ENCODE measurements at regions not wholly inside any gene's neighbourhood (a gene's known extent, or its start where the extent isn't known, plus 50 kb on each side); places are given as distances from the start of the nearest gene placed in this dataset.

DNA sequence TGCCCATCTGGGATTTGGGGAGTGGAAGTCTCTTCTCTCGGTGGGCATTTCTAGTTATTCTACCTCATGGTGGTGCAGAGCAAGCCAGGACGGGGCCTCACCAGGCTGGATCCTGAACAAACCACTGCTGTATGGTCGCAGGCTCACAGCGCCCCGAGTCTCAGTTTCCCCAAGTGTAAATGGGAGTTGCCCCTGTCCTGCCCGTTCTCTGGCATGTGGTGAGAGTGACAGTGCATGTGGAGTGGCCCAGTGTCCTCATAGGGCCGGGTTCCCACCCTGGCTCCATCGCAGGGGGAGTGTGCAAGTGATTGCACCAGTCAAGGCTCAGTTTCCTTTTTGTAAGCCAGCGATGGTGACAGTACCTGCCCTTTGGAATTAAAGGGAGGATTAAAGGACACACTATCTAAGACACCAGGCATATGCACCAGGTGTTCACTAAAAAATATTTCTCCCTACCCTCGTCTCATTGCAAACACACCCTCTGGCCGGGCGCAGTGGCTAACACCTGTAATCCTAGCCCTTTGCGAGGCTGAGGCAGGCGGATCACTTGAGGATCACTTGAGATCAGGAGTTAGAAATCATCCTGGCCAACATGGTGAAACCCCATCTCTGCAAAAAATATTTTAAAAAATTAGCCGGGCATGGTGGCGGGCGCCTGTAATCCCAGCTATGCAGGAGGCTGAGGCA lies 173.3 kb upstream of the MYCN start:
- no peak for DNase-seq

DNA sequence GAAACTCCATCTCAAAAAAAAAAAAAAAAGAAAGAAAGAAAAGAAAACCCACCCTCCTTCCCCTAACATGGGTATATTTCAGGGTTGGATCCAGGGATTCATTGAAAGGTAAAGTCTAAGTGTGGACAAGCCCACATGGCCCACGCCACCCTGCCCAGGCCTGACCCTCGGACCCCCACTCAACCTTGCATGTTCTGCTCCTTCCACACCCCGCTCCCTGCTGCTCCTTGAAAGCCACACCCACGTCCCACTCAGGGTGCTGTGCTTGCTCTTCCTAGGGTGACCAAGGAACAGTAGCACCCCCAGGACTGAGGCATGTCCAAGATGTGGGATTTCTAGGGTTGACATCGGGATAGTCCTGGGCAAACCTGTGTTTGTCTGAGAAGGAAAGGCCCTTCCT lies 172.7 kb upstream of the MYCN start:
- no peak for DNase-seq

GRCh38 chr2:15768142-15768541 lies 172.2 kb upstream of the MYCN start:
- no peak for DNase-seq

DNA sequence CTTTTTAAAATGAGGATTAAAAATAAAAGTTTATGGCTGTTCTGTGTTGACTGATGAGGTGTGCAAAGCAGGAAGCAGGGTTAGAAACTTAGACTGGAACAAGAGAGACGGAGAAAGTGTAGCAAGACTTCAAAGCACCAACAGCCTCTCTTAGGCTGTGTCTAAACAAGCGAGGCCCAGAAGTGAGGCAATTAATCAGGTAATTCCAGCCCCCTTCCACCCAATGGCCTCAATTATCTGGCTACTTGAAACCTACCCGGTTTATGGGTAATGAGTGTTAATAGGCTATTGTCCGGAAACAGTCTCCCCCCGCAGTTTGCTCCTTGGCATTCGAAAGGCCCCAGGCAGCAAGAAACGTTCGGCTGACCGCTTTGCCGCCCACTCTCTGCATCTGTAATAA lies 171.7 kb upstream of the MYCN start:
- no peak for DNase-seq

DNA sequence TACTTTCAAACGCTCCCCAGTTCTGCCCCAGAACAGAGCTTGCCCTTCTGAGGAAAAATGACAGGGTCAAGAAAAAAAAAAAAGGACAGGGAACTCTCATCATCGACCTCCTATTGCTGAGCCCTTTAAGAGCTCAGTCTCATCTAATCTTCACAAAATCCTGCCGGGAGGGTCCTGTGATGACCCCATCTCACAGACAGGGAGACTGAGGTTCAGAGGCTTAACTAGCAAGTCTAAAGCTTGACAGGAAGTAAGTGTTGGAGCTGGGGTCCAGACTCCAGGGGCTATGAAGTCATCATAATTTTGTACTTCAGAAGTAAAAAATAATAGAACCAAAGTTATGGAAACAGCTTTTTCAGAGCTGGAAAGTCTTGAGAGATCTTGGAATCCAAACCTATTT lies 171.1 kb upstream of the MYCN start:
- DNase-seq, result no peak

DNA sequence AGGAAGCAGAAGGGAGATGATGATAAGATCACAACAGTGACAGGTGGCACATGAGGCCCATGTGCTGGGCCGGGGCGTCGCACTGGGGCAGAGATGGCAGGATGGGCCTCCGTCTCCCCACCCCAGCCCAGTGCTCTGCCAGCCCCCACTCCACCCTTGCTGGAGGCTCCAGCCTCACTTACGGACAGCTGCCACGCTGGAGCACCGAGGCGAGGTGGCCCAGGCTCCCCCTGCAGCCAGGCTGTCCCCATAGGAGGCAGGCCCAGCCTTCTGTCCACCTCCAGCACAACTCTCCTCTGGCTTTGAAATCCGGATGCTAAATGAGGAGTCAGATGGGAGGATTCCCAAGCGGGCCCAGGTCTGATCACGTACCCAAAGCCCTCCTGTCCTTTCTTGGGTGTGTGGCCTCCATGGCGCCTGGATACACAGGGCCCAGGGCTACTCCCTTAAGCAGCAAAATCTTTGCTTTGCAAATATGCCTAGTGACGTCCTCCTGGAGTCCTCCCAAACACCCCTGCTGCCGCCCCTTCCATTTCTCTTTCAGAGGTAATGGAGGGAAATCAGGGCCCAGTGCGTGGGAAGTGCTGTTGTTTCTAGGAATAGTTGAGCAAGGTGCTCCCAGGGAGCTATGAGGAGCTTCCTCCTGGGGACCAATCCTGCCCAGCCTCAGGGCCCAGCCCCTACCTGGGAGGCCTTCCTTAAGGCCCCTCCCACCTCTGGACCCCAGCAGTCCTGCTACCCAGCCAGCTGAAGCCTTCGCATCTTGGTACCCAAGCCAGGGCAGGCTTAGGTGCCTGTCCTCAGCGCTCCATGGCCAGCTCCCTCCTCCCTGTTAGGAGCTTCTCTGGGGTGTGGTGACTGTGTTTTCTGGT lies 170.4 kb upstream of the MYCN start:
- no peak for DNase-seq

- no peak for DNase-seq
Measured at GRCh38 chr2:15770606-15771005, 169.7 kb upstream of the MYCN start.

DNA sequence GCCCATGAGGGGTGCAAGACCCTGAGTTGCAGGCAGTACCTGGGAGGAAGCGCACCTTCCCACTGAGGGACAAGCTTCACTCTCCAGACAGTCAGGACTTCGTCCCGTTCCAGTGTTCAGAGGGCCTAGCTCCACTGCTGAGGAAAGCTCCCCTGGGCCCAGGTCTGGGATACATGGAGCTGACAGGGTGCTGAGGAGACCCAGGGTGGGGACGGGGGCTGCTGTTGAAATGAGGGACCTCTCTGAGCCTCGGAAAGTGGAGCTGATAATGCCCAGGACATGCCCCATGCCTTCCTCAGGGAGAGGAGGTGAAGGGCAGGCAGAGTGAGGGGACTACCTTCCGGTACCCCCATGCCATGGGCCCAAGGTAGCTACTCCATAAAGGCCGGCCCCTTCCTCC lies 169.2 kb upstream of the MYCN start:
- no peak for DNase-seq

- DNase-seq, result no peak
Measured at GRCh38 chr2:15772086-15772595, 168.2 kb upstream of the MYCN start.

DNA sequence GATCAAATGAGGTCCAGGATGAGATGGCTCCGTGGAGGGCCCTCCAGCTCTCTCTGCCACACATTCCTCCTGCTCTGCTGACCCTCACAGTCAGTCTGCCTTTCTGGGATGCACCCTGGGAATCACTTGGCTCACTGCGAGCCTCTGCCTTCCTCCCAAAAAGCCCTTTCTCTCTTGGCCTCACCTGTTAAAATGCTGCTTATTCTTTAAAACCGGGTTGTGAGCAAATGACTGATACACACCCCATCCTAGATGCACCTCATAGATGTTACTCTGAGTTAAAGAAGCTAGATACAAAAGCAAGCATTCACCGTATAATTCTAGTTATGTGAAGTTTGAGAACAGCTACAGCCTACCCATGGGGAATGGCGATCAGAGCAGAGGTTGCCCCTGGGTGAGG lies 167.7 kb upstream of the MYCN start:
- no peak for DNase-seq

GRCh38 chr2:15773204-15773603 lies 167.1 kb upstream of the MYCN start:
- DNase-seq, result no peak

DNA sequence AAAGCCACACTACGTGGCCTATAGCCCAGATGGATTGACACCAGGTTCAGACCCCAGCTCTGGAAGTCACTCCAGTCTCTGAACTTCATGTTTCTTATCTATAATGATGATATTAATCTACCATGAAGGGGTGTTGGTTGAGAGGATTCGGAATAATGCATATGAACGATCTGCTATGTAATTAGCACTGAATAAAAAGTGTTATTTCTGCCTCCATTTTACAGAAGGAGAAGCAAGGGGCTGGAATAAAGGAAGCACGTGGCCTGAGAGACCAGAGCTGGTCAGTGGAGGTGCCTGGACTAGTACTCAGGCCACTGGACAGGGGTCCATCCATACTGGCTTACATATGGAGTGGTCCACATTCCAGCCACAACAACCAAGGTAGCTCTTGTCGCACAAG lies 166.5 kb upstream of the MYCN start:
- no peak for DNase-seq

- no peak for DNase-seq
Measured at GRCh38 chr2:15775753-15776628, 164.4 kb upstream of the MYCN start.

DNA sequence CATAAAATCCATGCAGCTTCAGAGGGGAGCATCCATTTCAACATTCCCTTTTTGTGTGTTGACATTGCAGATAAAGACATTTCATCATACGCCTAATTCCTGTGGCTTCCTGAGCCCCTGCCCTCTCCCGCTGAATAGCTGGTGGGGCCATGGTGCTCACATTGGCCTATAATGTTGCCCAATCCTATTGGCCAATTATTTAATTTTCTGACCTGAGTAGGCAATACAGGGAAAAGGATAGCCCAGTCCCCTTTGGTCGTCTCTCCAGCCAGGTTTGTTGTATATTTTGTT lies 163.8 kb upstream of the MYCN start:
- no peak for DNase-seq

GRCh38 chr2:15776992-15777702 lies 163.2 kb upstream of the MYCN start:
- DNase-seq, result no peak

DNA sequence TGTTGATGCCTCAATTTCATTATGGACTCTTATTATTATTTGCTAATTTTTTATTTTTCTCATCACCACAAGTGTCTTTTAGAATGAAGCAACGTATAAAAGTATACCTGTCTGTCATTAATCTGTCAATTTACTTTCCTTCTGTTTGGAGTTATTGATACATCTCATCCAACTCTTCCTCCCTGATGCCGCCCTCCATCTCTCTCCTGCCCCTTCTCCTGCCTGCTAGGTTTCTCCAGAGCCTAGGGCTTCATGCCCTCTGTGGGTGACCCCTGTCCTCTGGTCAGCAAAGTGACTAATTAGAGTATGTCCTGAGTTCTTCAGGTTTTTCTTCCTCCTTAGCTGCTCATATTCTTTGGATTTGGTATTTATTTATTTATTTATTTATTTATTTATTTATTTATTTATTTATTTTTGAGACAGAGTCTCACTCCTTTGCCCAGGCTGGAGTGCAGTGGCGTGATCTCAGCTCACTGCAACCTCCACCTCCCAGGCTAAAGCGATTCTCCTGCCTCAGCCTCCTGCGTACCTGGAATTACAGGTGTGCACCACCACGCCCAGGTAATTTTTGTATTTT lies 162.5 kb upstream of the MYCN start:
- no peak for DNase-seq

DNA sequence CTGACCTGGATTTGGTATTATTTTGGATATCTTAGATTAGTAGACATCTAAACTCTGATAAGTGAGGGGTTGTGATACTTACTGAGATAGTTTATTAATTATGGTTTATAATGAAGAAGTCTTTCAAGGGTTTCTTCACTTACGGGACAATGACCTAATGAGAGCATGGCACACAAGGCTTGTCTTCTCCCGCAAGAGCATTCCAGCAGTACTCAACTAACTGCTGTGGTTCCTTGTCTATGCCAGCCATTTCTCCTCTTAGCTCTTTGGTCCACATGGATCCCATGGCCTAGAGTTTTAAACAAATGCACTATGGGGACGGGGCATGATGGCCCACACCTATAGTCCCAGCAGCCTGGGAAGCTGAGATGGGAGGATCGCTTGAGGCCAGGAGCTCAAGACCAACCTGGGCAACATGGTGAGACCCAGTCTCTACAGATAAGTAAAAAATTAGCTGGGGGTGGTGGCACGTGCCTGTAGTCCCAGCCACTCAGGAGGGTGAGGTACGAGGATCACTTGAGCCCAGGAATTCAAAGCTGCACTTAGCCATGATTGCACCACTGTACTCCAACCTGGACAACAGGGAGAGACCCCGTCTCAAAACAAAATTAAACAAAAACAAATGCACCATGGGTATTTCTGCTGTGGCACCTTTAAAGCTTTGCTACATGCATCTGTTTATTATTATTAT lies 161.7 kb upstream of the MYCN start:
- DNase-seq, result no peak

- DNase-seq, result no peak
Measured at GRCh38 chr2:15779381-15780041, 160.8 kb upstream of the MYCN start.

DNA sequence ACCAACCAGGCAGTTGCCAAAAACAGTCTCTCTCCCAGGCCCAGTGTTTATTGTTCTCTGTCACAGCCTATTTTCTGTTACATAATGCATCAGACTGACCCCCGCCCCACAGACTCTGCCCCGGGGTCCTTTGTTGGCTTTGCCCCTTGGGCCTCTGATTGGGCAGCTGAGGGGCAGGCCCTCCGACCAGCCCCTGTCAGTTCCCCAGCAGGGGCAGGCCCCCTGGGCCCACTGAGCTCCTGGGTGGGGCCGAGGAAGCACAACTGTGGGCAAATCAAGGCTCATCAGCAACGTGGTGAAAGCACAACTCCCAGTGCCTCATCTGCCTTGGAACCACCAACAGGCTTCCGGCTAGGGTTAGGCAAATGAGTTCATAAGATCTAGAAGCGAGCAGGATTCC lies 160.1 kb upstream of the MYCN start:
- no peak for DNase-seq

GRCh38 chr2:15780912-15781574 lies 159.3 kb upstream of the MYCN start:
- no peak for DNase-seq
